BE2C (cell line): ENCODE measurements at regions not wholly inside any gene's neighbourhood (a gene's known extent, or its start where the extent isn't known, plus 50 kb on each side); places are given as distances from the start of the nearest gene placed in this dataset.

Experiments used
- DNase-seq: peaks from one replicate; pipeline ENCODE4 v3.0.0-alpha.2; 2020
- H3K27me3 ChIP-seq: fragments of 250-450 bp; sonication (Bioruptor Pico); 2 replicates; pipeline ENCODE4 v1.5.1; 2020; ENCODE audit warnings: mild to moderate bottlenecking
- H3K36me3 ChIP-seq: fragments of 250-450 bp; sonication (Bioruptor Pico); 2 replicates; pipeline ENCODE4 v1.5.1; 2020; ENCODE audit warnings: mild to moderate bottlenecking
- H3K4me1 ChIP-seq: fragments of 250-450 bp; sonication (Bioruptor Pico); 2 replicates; pipeline ENCODE4 v1.5.1; 2020
- H3K4me3 ChIP-seq: 2 replicates; pipeline ENCODE4 v1.5.1; 2011; ENCODE audit warnings: low read depth, low read length
- H3K9me3 ChIP-seq: fragments of 250-450 bp; sonication (Bioruptor Pico); 2 replicates; pipeline ENCODE4 v1.5.1; 2020
- CTCF ChIP-seq: IDR thresholded peaks from 2 replicates; pipeline ENCODE4 v1.5.1; 2012; ENCODE audit warnings: mild to moderate bottlenecking, low read depth, low read length

- no peaks in the 10 kb centered on the region for H3K9me3 ChIP-seq
- DNase-seq: no peak
- H3K27me3 ChIP-seq: no peaks in the 10 kb centered on the region
- H3K4me3 ChIP-seq: no peak overlapping the region
- TF ChIP-seq CTCF: no peak
- no peaks in the 10 kb centered on the region for H3K4me1 ChIP-seq
- H3K36me3 ChIP-seq: no peaks in the 10 kb centered on the region
Measured at GRCh38 chr6:15147827-15148226, 98.0 kb upstream of the JARID2 start.

GRCh38 chr6:15148356-15148946, 97.4 kb upstream of the JARID2 start:
- Histone ChIP-seq H3K9me3 (no peaks in the 10 kb centered on the region), H3K36me3 (no peaks in the 10 kb centered on the region), H3K4me3 (no peak overlapping the region), H3K4me1 (no peaks in the 10 kb centered on the region), H3K27me3 (no peaks in the 10 kb centered on the region)
- DNase-seq: no peak
- no peak for TF ChIP-seq CTCF

GRCh38 chr6:15150207-15150606, 95.7 kb upstream of the JARID2 start:
- Histone ChIP-seq H3K4me3 (no peak overlapping the region), H3K9me3 (no peaks in the 10 kb centered on the region), H3K36me3 (no peaks in the 10 kb centered on the region), H3K27me3 (no peaks in the 10 kb centered on the region), H3K4me1 (no peaks in the 10 kb centered on the region)
- DNase-seq: no peak
- no peak for TF ChIP-seq CTCF

GRCh38 chr6:15152700-15153099, 93.2 kb upstream of the JARID2 start:
- H3K4me3 ChIP-seq: no peak overlapping the region
- TF ChIP-seq CTCF: no peak
- H3K9me3 ChIP-seq: no peaks in the 10 kb centered on the region
- H3K4me1 ChIP-seq: no peaks in the 10 kb centered on the region
- no peak for DNase-seq
- no peaks in the 10 kb centered on the region for H3K27me3 ChIP-seq
- H3K36me3 ChIP-seq: no peaks in the 10 kb centered on the region

- no peaks in the 10 kb centered on the region for H3K9me3 ChIP-seq
- DNase-seq: no peak
- no peaks in the 10 kb centered on the region for H3K27me3 ChIP-seq
- H3K36me3 ChIP-seq: no peaks in the 10 kb centered on the region
- no peaks in the 10 kb centered on the region for H3K4me1 ChIP-seq
- no peak for TF ChIP-seq CTCF
- no peak overlapping the region for H3K4me3 ChIP-seq
Measured at GRCh38 chr6:15153191-15153590, 92.7 kb upstream of the JARID2 start.

GRCh38 chr6:15157479-15157878, 88.4 kb upstream of the JARID2 start:
- no peak for DNase-seq

More at GRCh38 chr6:15157479-15157878, 88.4 kb upstream of the JARID2 start:
- TF ChIP-seq CTCF: no peak
- H3K4me1 ChIP-seq: no peaks in the 10 kb centered on the region
- no peaks in the 10 kb centered on the region for H3K9me3 ChIP-seq
- H3K36me3 ChIP-seq: no peaks in the 10 kb centered on the region
- no peaks in the 10 kb centered on the region for H3K27me3 ChIP-seq
- no peak overlapping the region for H3K4me3 ChIP-seq
